RWPE2 (cell line): ENCODE measurements at regions not wholly inside any gene's neighbourhood (a gene's known extent, or its start where the extent isn't known, plus 50 kb on each side); places are given as distances from the start of the nearest gene placed in this dataset.

Experiments used
- ATAC-seq: fragments of 200-7000 bp; cut with Tn5 transposase; 3 replicates; pipeline ENCODE4 v1.9.1; 2021; ENCODE audit warnings: low read depth
- DNase-seq: peaks from one replicate; pipeline ENCODE4 v3.0.0-alpha.2; 2020; ENCODE audit warnings: low spot score
- H3K27ac ChIP-seq: fragments of 450-650 bp; 2 replicates; pipeline ENCODE4 v1.5.1; 2017; ENCODE audit warnings: mild to moderate bottlenecking; ENCODE audit not compliant: poor library complexity, severe bottlenecking
- H3K27me3 ChIP-seq: fragments of 250-450 bp; sonication (Bioruptor Pico); 2 replicates; pipeline ENCODE4 v1.5.1; 2021; ENCODE audit warnings: mild to moderate bottlenecking, moderate library complexity; ENCODE audit not compliant: insufficient read depth, poor library complexity, severe bottlenecking
- H3K36me3 ChIP-seq: fragments of 250-450 bp; sonication (Bioruptor Pico); 2 replicates; pipeline ENCODE4 v1.5.1; 2020; ENCODE audit warnings: low read depth, mild to moderate bottlenecking, moderate library complexity
- H3K4me1 ChIP-seq: fragments of 250-450 bp; sonication (Bioruptor Pico); 2 replicates; pipeline ENCODE4 v1.5.1; 2021; ENCODE audit warnings: mild to moderate bottlenecking, moderate library complexity; ENCODE audit not compliant: insufficient read depth, poor library complexity, severe bottlenecking
- H3K4me3 ChIP-seq: fragments of 250-450 bp; sonication (Bioruptor Pico); 2 replicates; pipeline ENCODE4 v1.5.1; 2021; ENCODE audit warnings: mild to moderate bottlenecking, moderate library complexity; ENCODE audit not compliant: severe bottlenecking
- H3K9me3 ChIP-seq: fragments of 250-450 bp; sonication (Bioruptor Pico); 2 replicates; pipeline ENCODE4 v1.5.1; 2021; ENCODE audit warnings: mild to moderate bottlenecking, moderate library complexity; ENCODE audit not compliant: severe bottlenecking
- TF ChIP-seq, protein P1 (sequence below): fragments of 450-650 bp; IDR thresholded peaks from one replicate; pipeline ENCODE4 v1.5.1; 2017; ENCODE audit warnings: mild to moderate bottlenecking, moderate library complexity; ENCODE audit not compliant: poor library complexity, severe bottlenecking

- H3K36me3 ChIP-seq = no peaks in the 10 kb centered on the region
- no peaks in the 10 kb centered on the region for H3K9me3 ChIP-seq
- no peak for DNase-seq
- TF ChIP-seq, protein P1, sequence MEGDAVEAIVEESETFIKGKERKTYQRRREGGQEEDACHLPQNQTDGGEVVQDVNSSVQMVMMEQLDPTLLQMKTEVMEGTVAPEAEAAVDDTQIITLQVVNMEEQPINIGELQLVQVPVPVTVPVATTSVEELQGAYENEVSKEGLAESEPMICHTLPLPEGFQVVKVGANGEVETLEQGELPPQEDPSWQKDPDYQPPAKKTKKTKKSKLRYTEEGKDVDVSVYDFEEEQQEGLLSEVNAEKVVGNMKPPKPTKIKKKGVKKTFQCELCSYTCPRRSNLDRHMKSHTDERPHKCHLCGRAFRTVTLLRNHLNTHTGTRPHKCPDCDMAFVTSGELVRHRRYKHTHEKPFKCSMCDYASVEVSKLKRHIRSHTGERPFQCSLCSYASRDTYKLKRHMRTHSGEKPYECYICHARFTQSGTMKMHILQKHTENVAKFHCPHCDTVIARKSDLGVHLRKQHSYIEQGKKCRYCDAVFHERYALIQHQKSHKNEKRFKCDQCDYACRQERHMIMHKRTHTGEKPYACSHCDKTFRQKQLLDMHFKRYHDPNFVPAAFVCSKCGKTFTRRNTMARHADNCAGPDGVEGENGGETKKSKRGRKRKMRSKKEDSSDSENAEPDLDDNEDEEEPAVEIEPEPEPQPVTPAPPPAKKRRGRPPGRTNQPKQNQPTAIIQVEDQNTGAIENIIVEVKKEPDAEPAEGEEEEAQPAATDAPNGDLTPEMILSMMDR = no peak
- no peak for ATAC-seq
- no peak overlapping the region for H3K4me3 ChIP-seq
- H3K27me3 ChIP-seq = no peaks in the 10 kb centered on the region
- no peak overlapping the region for H3K27ac ChIP-seq
- no peaks in the 10 kb centered on the region for H3K4me1 ChIP-seq
Observed at GRCh38 chr10:44473146-44473545, 88.2 kb upstream of the CXCL12 start.

DNA sequence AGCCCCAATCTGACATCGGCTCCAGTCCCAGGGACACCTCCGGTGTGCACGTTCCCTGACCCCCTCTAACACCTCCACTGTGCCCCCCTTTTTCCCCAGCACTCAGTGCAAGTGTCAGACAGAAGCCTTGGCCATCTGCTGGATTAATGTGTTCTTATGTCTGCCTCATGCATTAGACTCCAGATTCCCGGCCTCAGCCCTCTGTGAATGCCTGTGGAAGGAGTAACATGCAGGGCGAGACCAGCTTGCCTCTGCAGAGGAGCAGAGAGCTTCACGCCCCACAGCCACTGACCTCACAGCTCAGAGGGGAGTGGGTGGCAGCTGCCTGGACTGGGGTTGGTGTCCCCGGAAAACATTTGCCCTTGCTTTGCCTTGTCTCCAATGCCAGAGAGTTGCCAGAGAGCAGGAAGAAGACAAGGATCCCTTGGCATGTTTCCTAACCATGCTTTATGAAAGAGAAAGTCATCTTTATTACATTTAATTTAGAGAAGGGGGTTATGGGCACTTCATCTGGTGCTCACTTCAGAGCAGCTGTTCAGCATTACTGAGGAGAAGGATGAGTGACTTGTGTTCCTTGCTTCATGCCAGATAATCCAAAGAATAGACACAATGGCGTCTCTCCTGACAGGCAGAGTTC lies 91.6 kb upstream of the CXCL12 start:
- no peaks in the 10 kb centered on the region for H3K36me3 ChIP-seq
- H3K4me3 ChIP-seq = no peak overlapping the region
- H3K27me3 ChIP-seq = no peaks in the 10 kb centered on the region
- TF ChIP-seq, protein P1 = no peak
- no peaks in the 10 kb centered on the region for H3K4me1 ChIP-seq
- H3K27ac ChIP-seq = no peak overlapping the region
- no peaks in the 10 kb centered on the region for H3K9me3 ChIP-seq
- DNase-seq (no peak), ATAC-seq (no peak)

- Histone ChIP-seq H3K27me3 (no peaks in the 10 kb centered on the region), H3K4me3 (no peak overlapping the region), H3K36me3 (no peaks in the 10 kb centered on the region), H3K27ac (no peak overlapping the region), H3K9me3 (no peaks in the 10 kb centered on the region), H3K4me1 (no peaks in the 10 kb centered on the region)
- TF ChIP-seq, protein P1 = no peak
- ATAC-seq = no peak
- DNase-seq = no peak
Observed at GRCh38 chr10:44477046-44477425, 92.1 kb upstream of the CXCL12 start.

DNA sequence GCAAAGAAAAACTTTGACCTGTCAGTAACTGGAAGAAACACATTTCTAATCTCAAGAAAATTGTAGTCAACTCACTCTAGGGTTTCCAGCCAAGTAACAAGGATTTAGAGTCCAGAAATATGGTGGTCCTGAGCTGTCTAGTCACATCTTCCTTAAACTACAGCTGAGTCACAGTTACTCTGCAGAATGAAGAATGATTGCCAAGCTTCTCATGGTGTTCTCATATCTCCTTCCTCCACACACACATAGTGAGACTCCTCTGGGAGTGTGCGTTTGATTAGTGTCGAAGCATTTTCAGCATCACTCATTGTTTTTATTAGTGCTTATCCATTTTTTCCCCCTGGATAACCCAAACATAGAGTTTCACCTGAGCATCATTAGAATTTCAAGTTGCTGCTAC lies 93.1 kb upstream of the CXCL12 start:
- ATAC-seq (no peak), DNase-seq (no peak)
- no peaks in the 10 kb centered on the region for H3K27me3 ChIP-seq
- H3K9me3 ChIP-seq = no peaks in the 10 kb centered on the region
- TF ChIP-seq, protein P1 = no peak
- H3K4me3 ChIP-seq = no peak overlapping the region
- H3K36me3 ChIP-seq = no peaks in the 10 kb centered on the region
- H3K27ac ChIP-seq = no peak overlapping the region
- H3K4me1 ChIP-seq = no peaks in the 10 kb centered on the region

- no peak overlapping the region for H3K27ac ChIP-seq
- H3K36me3 ChIP-seq = no peaks in the 10 kb centered on the region
- H3K9me3 ChIP-seq = no peaks in the 10 kb centered on the region
- TF ChIP-seq, protein P1 = no peak
- no peak overlapping the region for H3K4me3 ChIP-seq
- no peaks in the 10 kb centered on the region for H3K4me1 ChIP-seq
- DNase-seq (no peak), ATAC-seq (no peak)
- no peaks in the 10 kb centered on the region for H3K27me3 ChIP-seq
Observed at GRCh38 chr10:44478876-44479705, 94.2 kb upstream of the CXCL12 start.
